ENCODE measurements at regions not wholly inside any gene's neighbourhood (a gene's known extent, or its start where the extent isn't known, plus 50 kb on each side); places are given as distances from the start of the nearest gene placed in this dataset.
A peak's percentile ranks its signal among the peaks of the same experiment; 100 is the strongest.

GRCh38 chr10:75297021-75297599, 61.4 kb upstream of the COMTD1 start:
- intact Hi-C loops (cut with DNase I), result loop anchor here (5.0 to 10.0 kb wide), 2 partner anchors 95 to 358 kb away; no protein-coding TSS in a partner anchor
- H3K9me3 ChIP-seq, result peaks cover 0 to 8% (median 0%) of the 10 kb centered on the region in 4 donors
- no peaks in the 10 kb centered on the region for H3K36me3 ChIP-seq
- H3K27me3 ChIP-seq, result no peaks in the 10 kb centered on the region
- no peak overlapping the region for H3K4me3 ChIP-seq
- H3K4me1 ChIP-seq, result peaks cover 20 to 44% (median 39%) of the 10 kb centered on the region in 4 donors
- no peak for DNase-seq (ENCODE audit: extremely low spot score)
- WGBS, result 55% methylated on average over 2 of the region's 2 CpGs
- TF ChIP-seq POLR2AphosphoS5 (IDR thresholded peaks at IDR 0.05), result no peak
- no peak for TF ChIP-seq EP300 (IDR thresholded peaks at IDR 0.05)
- no peak for TF ChIP-seq POLR2A (IDR thresholded peaks at IDR 0.05; ENCODE audit: low read depth)
- TF ChIP-seq CTCF (IDR thresholded peaks at IDR 0.05), result no peak
- H3K27ac ChIP-seq (replicated peaks in 1 of 4), result peak overlapping the region; percentile 86 to 91 (median 88)

- intact Hi-C loops (cut with DNase I), result loop anchor here (5.0 to 10.0 kb wide), 2 partner anchors 96 to 359 kb away; no protein-coding TSS in a partner anchor
- DNase-seq (ENCODE audit: extremely low spot score), result no peak
- H3K27ac ChIP-seq (replicated peaks in 1 of 4), result peak overlapping the region; percentile 86 to 91 (median 88)
- no peaks in the 10 kb centered on the region for H3K27me3 ChIP-seq
- peaks cover 0 to 4% (median 0%) of the 10 kb centered on the region in 4 donors for H3K9me3 ChIP-seq
- WGBS, result 28% methylated on average over 8 of the region's 10 CpGs
- TF ChIP-seq EP300 (IDR thresholded peaks at IDR 0.05) (no peak), POLR2A (IDR thresholded peaks at IDR 0.05; ENCODE audit: low read depth) (no peak), POLR2AphosphoS5 (IDR thresholded peaks at IDR 0.05) (no peak), CTCF (IDR thresholded peaks at IDR 0.05) (no peak)
- no peaks in the 10 kb centered on the region for H3K36me3 ChIP-seq
- H3K4me3 ChIP-seq, result peak overlapping the region; percentile 55 to 69 (median 64)
- peaks cover 20 to 44% (median 39%) of the 10 kb centered on the region in 4 donors for H3K4me1 ChIP-seq
Measured at GRCh38 chr10:75295868-75296441, 60.2 kb upstream of the COMTD1 start.

DNA sequence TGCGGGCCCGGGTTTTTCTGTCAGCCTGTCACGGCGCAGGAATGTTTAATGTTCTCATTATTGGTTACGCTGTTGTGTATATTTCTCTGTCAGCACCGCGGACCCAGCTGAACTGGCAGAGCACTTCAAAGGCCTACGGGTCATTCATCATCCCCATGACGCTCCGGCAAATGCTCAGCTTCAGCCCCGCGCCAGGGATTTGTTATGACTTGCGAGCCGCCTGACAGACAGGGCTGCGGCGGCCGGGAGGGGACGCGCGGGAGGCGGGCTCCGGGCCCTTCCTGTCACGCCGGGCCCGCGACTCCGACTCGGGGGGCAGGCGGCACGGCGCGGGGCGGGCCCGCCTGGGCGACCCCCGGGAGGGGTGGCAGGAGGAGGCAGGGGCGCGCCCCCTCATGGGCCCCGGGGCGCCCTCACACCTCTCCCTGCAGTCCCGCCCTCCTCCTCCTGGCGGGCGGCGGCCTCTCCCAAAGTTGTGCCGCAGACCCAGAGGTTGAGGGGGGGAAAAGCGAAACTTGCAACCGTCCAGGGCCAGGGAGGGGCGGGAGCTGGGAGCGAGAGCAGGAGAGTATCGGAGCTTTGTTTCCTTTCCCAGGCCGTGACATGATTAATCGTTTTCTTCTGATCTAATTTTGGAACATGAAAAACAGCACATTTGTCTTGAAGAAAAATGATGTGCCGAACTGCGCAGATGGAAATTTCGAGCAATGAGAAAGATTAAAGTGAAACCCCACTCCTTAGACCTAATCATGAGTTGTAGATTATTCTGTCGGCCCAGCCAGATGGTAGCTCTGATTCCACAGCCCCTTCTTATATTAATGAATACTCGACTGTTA, 59.3 kb upstream of the COMTD1 start:
- H3K36me3 ChIP-seq, result no peaks in the 10 kb centered on the region
- no peaks in the 10 kb centered on the region for H3K27me3 ChIP-seq
- H3K27ac ChIP-seq (replicated peaks in 1 of 4), result peak overlapping the region; percentile 86 to 91 (median 88)
- intact Hi-C loops (cut with DNase I), result loop anchor here (5.0 to 10.0 kb wide), 2 partner anchors 97 to 360 kb away; no protein-coding TSS in a partner anchor
- peak; percentile 96 for DNase-seq (ENCODE audit: extremely low spot score)
- peaks cover 0 to 4% (median 2%) of the 10 kb centered on the region in 4 donors for H3K9me3 ChIP-seq
- peaks cover 20 to 44% (median 39%) of the 10 kb centered on the region in 4 donors for H3K4me1 ChIP-seq
- peak; percentile 4 to 37 (median 24) for TF ChIP-seq CTCF (IDR thresholded peaks at IDR 0.05)
- no peak for TF ChIP-seq POLR2A (IDR thresholded peaks at IDR 0.05; ENCODE audit: low read depth)
- peak; percentile 71 to 81 for TF ChIP-seq POLR2AphosphoS5 (IDR thresholded peaks at IDR 0.05)
- no peak for TF ChIP-seq EP300 (IDR thresholded peaks at IDR 0.05)
- H3K4me3 ChIP-seq, result peak overlapping the region; percentile 55 to 69 (median 64)
- WGBS, result 1% methylated on average over 33 of the region's 57 CpGs

GRCh38 chr10:75294518-75294865, 58.7 kb upstream of the COMTD1 start:
- no peak for DNase-seq (ENCODE audit: extremely low spot score)
- Histone ChIP-seq H3K27ac (replicated peaks in 1 of 4) (peak overlapping the region; percentile 86 to 91 (median 88)), H3K27me3 (no peaks in the 10 kb centered on the region), H3K9me3 (peaks cover 0 to 6% (median 0%) of the 10 kb centered on the region in 4 donors), H3K36me3 (no peaks in the 10 kb centered on the region), H3K4me3 (peak overlapping the region; percentile 55 to 69 (median 64)), H3K4me1 (peaks cover 20 to 44% (median 39%) of the 10 kb centered on the region in 4 donors)
- under 1% methylated on average over 20 of the region's 20 CpGs for whole genome bisulfite sequencing
- intact Hi-C loops (cut with DNase I), result loop anchor here (10.0 kb wide), 1 partner anchor 360 kb away; no protein-coding TSS in a partner anchor
- no peak for TF ChIP-seq POLR2A (IDR thresholded peaks at IDR 0.05; ENCODE audit: low read depth)
- TF ChIP-seq CTCF (IDR thresholded peaks at IDR 0.05), result no peak
- TF ChIP-seq POLR2AphosphoS5 (IDR thresholded peaks at IDR 0.05), result no peak
- TF ChIP-seq EP300 (IDR thresholded peaks at IDR 0.05), result no peak

All from esophagus muscularis mucosa (tissue), 4 donors.